Esophagus squamous epithelium (tissue), 4 donors: ENCODE measurements at regions not wholly inside any gene's neighbourhood (a gene's known extent, or its start where the extent isn't known, plus 50 kb on each side); places are given as distances from the start of the nearest gene placed in this dataset.

Experiments
- CTCF ChIP-seq, 6 experiments: fragments of 450-650 bp in 4 of 6; fragments of 200-600 bp in 2 of 6; sonication (generic) in 2 of 6; IDR thresholded peaks; one replicate each; pipeline ENCODE4 v1.5.1; 2016 to 2019; ENCODE audit warnings: antibody characterized with exemption in 6 of 6, mild to moderate bottlenecking in 4 of 6, moderate library complexity in 4 of 6
- POLR2A ChIP-seq, 4 donors: fragments of 450-650 bp; IDR thresholded peaks; one replicate each; pipeline ENCODE4 v1.6.1; 2017; ENCODE audit warnings: antibody characterized with exemption in 4 of 4, mild to moderate bottlenecking in 4 of 4, moderate library complexity in 3 of 4

GRCh38 chr13:112188298-112188610 lies 121.3 kb downstream of the SOX1 start:
- TF ChIP-seq CTCF (IDR thresholded peaks at IDR 0.05), result no peak
- no peak for TF ChIP-seq POLR2A (IDR thresholded peaks at IDR 0.05)
